OCI-M2 (cell line): ENCODE measurements at regions not wholly inside any gene's neighbourhood (a gene's known extent, or its start where the extent isn't known, plus 50 kb on each side); places are given as distances from the start of the nearest gene placed in this dataset.

Experiments
- DNase-seq: peaks from one replicate; lab custom pipeline; 2025; ENCODE audit not compliant: unreplicated experiment; lab: John Stamatoyannopoulos, UW

DNA sequence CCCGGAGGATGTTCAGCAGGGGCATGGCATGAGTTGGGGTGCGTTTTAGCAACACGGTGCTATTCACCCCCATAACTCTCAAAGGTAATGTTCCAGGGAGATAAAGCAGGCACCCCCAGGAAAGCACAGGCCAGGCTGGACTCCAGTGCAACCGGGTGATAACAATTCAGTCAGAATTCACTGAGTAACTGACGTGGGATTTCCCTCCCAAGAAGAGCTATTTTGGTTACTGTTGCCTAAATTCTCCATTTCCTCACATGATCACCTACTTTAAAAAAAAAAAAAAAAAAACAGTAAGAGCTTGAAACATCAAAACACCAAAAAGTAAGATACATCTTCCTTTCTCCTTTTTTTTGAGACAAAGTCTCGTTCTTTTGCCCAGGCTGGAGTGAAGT lies 137.6 kb upstream of the WWC1 start:
- DNase-seq, result no peak

DNA sequence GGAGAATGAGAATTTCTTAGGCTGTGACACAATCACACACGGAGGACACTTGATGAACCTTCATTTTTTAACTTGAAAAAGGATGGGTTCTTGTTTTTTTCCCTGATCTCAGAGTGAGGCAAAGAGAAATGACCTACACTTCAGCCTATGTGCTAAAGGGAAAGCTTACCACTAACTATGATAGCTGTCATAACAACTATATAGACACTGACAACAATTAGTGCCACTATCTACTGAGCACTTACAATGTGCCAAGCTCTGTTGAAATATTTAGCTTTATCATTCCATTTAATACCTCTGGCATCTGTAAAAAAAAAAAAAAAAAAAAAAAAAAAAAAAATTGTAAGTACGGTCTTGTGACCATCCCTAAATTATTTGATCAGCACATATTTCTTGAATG lies 135.9 kb upstream of the WWC1 start:
- no peak for DNase-seq

DNA sequence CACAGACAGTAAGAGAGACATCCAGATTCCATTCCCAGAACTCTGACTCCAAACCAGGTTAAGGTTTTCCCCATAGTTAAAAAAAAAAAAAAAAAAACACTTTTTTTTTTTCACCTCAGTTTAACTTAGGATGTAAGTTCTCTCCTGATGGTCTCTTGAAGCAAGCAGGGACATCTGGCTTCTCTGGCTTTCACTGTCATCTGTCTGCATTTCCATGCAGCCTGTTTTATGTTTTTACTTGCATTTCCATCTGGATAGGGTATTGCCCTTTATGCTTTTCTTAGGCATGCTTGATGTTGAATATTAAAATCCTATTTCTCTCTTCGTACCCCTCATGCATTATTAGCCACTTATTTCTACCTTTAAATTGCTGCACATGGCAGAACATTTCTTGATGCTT lies 135.3 kb upstream of the WWC1 start:
- no peak for DNase-seq

DNA sequence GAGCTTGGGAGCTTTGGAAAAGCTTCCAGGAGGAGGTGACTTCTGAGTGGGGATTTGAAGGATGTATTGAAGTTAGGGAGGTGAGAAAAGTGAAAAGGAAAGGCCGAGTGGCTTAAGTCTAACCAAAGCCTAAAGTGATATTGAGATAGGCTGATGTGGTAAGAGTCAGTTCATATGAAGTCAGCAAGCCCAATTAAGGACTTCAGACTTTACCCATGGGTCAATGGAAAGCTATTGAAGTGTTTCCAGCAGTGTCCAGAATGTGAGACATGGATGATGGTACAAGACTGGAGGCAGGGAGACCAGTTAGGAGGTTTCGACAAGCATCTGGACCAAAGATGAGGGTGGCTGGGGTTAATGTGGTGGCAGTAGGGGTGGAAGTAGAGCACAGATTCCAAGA lies 134.3 kb upstream of the WWC1 start:
- DNase-seq, result no peak

DNA sequence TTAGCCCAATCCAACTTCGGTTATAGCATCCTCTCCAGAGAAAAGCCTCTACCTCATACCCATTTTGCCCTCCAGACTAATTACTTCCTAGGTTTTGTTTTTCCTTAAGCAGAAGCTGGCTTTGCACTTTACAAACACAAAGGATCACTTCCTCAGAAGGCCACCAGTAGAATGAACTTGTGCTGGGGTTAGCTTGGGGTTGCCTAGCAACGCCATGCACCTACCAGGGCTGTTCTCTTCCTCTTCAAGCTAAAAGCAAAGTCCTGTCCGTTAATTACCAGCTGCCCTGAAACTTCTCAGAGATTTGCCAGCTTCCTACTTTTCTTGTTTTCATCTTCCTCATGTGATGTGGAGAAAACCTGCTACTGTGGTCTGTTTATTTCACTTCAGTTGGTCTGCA lies 132.0 kb upstream of the WWC1 start:
- DNase-seq, result no peak

DNA sequence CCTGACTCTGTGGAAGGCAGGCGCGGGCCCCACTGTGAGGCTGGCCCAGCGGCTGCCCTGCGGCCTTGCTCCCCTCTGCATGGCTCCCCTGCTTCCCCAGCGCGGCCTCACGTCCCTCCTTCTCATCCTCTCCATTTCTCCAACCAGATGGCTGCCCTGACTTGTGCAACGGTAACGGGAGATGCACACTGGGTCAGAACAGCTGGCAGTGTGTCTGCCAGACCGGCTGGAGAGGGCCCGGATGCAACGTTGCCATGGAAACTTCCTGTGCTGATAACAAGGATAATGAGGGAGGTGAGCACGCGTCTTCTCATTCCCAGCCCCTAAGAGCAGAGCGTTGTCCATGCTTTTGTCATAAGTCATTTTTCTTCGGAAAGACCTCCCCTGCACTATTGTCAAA lies 129.0 kb upstream of the WWC1 start:
- DNase-seq, result no peak

DNA sequence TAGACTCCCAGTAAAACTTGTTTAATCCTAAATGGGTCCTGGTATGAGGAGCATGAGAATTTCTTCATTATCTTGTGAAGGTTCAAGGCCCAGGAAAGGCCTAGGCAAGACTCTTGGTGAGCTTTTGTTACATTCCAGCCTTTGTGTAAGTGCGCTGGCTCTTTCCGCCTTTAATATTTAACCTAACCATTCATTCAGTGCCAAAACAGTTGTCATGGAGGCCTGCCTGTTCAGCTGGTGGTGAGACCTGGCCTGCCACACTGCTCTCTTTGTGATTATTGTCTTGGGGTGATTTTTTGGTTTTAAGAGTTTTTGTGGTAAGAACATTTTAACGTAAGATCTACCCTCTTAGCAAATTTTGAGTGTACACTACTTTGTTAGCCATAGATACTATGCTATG lies 127.5 kb upstream of the WWC1 start:
- no peak for DNase-seq

DNA sequence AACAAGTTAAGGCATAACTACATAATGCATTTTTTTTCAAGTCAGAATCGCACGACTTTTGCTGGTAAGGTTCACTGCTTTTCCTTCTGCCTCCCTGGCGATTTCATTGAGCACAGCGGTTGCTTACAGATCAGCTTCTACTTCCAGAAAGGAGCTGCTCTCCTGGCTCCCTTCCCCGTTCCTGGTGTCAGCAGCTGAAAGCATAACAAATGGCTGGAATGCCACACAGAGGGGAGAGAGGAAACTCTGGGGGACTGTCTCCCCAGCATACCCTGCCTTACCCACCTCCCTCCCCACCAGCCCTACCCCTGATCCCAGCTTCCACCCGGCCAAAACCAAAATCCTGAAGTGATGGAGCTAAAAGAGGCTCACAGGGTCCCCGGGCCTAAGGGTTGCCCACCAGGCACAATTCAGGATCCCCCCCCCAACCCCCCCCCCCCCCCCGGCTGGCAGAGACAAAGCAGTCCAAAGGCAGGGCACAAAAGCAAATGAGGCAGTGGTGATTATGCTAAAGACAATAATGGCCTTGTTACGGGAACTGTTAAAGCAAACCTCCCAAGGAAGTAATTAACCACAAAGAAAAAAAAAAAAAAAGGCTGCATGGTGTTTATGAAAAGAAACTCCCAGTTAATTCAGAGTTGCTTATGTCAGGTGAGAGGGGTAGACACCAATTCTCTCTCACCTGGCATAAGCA lies 126.1 kb upstream of the WWC1 start:
- no peak for DNase-seq

DNA sequence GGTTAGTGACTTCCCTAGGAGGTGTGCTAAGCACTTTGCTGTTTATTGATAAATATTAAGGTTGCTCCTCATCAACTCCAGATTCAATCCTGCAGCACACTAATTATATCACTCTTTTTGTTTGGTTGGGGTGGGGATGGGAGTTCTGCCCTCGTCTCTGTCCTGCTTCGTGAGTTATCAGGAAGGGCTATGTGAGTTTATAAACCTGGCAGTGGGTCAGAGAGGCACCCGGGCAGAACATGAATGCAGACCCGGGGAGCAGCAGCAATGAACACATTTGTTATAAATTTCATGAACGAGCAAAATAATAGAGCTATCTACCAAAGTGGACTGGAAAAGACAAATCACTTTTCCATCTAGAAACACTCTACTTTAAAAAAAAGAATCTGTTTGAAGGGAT lies 125.5 kb upstream of the WWC1 start:
- DNase-seq, result no peak

DNA sequence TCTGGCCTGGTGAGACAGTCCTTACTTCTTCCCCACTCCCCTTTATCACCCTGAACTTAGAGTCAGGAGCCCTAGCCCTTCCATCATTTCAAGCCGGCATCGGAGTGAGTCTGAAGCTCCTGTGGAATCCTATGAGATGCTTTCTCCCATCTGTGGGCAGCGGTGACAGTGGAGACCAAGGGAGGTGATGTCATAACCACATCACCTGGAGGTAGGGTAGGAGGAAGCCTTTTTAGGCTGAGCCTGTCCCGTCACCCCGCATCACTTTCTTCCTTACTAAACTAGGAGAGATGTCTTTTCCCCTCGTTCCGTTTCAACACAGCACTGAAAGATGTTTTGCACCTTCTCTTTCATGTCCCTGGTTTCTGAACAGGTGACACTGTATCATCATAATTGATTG lies 124.1 kb upstream of the WWC1 start:
- DNase-seq, result no peak

DNA sequence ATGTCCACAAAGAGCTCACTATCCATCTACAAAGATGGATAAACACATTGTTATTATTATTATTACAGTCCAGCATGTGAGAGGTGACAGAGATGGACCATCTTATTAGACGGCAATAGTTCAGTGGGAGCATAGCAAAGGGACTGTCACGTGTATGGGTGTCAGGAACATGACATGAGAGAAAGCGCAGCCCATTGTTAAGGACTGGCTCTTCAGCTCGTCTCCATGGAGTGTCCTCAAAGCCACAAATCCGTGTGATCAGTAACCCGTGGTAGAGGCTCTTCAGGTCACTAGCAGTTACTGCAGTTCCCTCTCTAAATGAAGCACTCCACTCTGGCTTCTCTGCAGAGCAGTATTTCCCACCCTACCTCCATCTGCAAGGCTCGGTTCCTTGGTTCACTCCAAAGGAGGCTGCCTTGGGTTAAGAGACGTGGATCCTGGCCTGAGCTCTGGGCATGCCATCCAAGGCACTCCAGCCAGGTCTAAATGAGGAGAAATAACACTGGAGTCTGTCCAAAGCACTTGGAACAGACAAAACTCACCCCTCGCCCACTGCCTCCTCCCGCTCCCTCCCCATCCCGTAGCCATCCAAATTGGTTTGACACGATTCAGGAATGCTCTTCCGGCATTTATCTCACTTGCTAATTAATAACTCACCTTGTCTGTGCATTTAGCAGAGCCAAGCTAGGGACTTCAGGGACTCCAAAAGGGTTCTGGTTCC lies 122.3 kb upstream of the WWC1 start:
- no peak for DNase-seq

DNA sequence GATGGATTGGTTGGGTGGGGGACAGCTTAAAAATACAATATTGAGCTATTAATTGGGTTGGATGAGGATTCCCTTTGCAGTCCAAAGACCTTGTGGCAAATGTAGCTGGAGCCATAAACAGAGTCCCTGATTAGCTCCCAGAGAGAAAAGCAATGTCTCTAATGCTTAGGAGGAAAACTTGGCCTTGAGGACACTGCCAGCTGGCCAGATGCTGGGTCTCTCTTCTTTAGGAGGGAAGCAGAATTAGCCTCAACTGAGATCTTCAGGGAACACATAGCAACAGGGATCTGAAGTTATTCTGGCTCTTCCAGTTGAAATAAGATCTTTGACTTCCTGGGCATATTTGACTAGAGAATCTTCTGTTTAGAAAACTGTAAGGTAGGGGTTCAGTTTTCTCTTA lies 121.7 kb upstream of the WWC1 start:
- DNase-seq, result no peak

DNA sequence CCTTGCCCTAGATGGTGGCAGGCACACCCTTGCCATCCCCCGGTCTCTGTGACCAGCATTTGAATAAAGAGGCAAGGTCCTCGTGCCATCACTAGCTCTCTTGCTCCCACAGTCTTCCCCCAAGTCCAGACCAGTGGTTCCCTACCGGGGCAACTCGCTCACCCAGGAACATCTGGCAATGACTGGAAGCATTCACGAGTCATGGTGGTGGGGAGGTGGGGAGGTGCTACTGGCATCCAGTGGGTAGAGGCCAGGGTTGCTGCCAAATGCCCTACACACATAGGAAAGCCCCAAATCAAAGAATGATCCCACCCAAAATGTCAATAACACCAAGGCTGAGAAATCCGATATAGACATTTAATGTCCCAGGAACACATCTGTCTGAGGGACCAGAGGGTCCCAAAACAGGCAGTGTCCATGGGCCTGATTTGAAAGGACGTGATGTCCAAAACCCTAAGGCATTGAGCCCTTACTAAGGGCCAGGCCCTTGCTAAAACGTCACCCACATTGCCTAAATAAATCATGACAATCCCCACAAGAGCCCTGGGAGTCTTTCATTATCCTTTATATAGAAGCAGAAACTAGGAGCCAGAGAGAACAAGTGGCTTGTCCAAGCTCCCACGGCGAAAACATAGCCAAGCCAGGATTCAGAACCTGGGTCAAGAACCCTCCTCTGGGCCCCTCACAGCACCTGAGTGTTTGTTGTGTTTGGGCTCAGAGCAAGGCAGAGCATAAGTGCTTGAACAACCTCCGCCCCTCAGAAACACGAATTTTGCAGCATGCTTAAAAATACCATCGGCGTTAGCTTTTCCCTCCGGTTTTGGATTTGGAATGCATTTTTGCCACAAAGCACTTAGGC lies 119.3 kb upstream of the WWC1 start:
- DNase-seq, result no peak

DNA sequence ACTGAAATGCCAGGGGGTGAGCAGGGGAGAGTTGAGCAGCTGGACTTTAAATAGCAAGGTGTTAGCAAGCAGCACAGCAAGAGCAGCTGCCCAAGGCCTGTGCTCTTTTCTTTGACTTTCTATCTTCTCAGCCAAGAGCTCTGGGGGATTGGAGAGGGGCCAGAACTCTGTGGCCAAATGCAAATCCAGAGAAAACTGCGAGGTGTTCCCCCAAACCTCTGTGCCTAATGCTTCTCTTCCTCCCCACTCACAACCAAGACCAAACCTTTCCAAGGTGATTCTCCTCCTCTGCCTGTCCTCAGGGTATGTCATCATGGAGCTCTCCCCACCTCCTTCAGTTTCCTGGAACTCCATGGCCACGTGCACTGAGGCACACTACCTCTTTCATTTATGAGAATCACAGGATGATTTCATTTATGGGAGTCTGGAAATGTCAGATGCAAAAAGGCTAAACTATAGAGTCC lies 118.7 kb upstream of the WWC1 start:
- no peak for DNase-seq

DNA sequence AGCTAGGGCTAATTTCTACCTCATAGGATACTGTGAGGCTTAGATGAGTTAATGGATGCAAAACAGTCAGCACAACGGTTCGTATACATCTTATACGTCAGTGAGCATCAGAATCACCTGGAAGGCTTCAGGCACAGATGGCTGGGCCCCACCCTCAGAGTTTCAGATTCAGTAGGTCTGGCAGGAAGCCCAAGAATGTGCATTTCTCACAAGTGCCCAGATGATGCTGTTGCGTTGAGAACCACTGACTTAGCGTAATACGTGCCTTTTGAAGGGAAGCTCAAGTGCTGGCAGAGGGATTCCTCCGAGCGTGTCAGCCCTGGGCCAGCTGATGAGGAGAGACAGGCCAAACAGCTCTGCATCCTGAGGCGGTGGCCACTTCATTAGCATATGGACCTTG lies 117.1 kb upstream of the WWC1 start:
- DNase-seq, result no peak

DNA sequence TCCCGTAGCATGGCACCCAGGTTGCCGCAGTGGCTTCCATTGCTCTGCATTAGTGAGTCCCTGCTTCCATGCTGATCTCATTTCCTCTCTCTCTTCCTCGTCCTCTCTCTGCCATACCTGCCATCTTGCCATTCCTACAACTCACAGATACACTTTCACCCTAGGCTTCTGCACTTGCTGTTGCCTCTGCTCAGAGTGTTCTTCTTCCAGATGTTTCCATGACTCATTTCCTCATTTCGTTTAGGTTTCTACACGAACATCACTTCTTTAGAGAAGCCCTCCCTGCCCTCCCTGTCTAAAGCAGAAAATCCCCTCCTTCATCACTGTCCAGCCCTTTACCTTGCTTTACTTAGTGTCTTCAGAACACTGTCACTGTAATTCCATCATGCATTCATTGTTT lies 115.2 kb upstream of the WWC1 start:
- no peak for DNase-seq

DNA sequence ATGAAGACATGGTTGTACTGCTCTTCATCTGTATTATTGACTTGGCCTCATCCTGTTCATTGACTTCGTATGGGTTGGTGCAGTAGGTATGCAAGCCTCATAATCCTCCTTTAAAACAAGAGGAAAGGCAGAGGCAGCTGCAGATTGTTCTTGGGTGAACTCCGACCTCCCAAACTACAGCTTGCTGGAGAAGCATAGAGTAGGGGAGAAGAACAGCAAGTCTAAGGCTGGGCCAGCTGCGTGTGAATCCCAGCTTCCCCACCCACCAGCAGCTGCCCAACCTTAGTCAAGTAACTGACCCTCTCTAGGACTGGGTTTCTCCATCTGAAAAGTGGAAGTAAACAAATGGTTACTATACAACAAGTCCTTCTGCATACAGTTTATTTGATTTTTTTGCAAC lies 114.5 kb upstream of the WWC1 start:
- no peak for DNase-seq

DNA sequence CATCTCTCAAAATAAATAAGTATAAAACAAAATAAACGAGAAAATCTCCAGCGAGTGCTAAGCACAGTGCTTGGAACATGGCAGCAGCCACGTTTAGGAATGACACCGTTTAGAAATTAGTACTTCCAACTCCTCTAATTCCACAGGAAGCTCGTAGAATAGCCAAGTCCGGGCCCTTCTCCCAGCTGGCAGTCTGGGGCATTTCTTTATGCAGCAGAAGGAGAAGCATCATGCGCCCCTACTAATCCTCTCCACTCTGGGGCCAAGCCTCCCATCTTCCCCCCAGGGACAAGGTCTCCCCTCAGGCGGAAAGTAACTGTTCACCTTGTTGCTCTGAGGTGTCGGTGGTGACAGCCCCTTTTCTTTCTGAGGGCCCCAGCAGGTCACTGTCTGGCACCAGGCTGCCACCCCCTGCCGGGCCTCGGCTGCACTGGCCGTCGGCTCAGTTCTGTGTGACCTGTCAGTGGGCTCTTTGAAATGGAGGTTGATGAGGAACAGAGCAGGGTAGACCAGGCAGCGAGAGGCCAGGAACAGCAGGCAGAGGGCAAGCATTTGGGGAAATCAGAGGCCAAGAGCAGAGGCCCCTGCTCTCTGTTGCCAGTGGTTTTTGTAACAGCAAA lies 113.5 kb upstream of the WWC1 start:
- no peak for DNase-seq

DNA sequence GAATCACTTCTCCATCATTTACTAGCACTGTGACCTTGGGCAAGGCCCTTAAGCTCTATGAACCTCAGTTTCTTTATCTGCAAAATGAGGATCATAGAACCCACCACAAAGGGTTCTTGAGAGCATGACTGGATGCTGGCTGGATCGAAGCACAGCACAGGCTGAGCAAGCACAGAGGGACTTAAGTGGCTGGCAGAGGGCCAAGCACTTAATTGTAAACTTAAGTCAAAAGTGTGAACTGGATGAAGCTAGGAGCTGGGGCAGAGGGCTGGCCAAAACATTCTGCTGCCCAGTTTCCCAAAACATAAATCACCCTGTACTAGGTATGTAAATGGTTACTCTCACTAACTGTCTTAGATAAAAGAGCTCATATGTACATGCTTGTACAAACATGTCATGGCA lies 112.3 kb upstream of the WWC1 start:
- no peak for DNase-seq

DNA sequence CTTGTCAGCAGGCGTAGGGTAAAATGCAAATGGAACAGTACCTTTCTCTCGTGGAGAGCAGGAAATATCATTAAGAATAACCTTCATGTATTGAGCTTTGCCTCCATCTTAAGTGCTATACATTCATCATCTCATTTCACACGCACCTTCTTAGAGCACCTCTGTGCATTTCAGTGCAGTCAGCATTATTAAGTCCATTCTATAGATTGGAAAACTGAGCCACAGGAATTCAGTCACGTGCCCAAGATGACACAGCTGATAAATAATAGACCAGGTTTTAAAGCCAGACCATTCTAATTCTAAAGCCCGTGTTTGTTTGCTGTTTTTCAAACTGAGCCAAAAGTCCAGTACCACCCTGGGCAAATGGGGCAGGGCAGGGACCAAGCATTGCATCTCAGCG lies 109.2 kb upstream of the WWC1 start:
- no peak for DNase-seq

DNA sequence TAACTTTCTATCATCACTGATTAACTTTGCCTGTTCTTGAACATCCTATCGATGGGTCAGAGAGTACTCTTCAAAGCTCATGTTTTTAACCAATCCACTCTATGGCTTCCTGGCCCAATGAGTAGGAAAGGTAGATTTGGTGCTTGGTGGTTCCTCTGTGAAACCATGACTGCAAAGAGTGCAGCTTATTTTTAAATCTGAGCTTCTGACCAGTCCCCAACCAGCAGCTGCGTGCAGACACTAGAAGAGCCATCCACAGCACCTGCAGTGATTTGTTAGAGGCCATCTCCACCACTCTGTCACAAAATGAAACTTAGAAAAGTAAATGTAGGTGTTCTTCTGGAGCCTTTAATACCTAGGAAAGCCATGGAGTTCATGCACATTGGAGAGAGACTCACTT lies 107.3 kb upstream of the WWC1 start:
- no peak for DNase-seq
